SJCRH30 (cell line): ENCODE measurements at regions not wholly inside any gene's neighbourhood (a gene's known extent, or its start where the extent isn't known, plus 50 kb on each side); places are given as distances from the start of the nearest gene placed in this dataset.
"Not testable (repeated sequence)": the region's sequence is repeated elsewhere in the genome, so short reads cannot be mapped to it uniquely, and the experiment has no call there.

Experiments
- DNase-seq, 2 experiments: peaks; one replicate each; pipeline ENCODE4 v3.0.0-alpha.2; 2015 to 2020
- H3K27ac ChIP-seq: fragments of 250-450 bp; sonication (Bioruptor Pico); 2 replicates; pipeline ENCODE4 v1.5.1; 2020; ENCODE audit warnings: mild to moderate bottlenecking, moderate library complexity
- H3K27me3 ChIP-seq: fragments of 250-450 bp; sonication (Bioruptor Pico); 2 replicates; pipeline ENCODE4 v1.5.1; 2020; ENCODE audit warnings: mild to moderate bottlenecking, moderate library complexity
- H3K36me3 ChIP-seq: fragments of 250-450 bp; sonication (Bioruptor Pico); 2 replicates; pipeline ENCODE4 v1.5.1; 2020; ENCODE audit warnings: mild to moderate bottlenecking, moderate library complexity
- H3K4me1 ChIP-seq: fragments of 250-450 bp; sonication (Bioruptor Pico); 2 replicates; pipeline ENCODE4 v1.5.1; 2020; ENCODE audit warnings: mild to moderate bottlenecking, moderate library complexity
- H3K4me3 ChIP-seq: fragments of 250-450 bp; sonication (Bioruptor Pico); 2 replicates; pipeline ENCODE4 v1.5.1; 2020; ENCODE audit warnings: mild to moderate bottlenecking, moderate library complexity
- H3K9me3 ChIP-seq: fragments of 250-450 bp; sonication (Bioruptor Pico); replicated peaks from 2 replicates; pipeline ENCODE4 v1.5.1; 2020; ENCODE audit warnings: mild to moderate bottlenecking, moderate library complexity

DNA sequence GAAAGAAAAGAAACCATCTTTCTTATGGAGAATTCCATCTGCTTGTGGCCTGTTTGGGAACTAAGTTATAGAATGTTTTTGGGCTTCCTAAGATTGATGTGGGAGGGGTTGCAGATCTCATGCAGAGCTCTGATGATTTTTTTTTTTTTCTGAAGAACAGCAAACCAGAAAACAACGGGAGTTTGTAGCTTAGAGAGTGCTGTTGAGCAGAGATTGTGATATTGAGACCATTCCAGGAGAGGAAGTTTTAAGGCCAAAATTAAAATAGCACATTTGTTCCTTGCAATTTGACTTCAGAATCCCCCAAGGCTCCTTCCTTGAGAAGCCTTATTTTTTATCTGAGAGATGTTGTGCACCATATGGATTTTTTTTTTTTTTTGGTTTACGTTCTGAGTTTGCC, 159.5 kb upstream of the NRP1 start:
- H3K4me3 ChIP-seq: no peak overlapping the region
- no peak for DNase-seq
- no peak overlapping the region for H3K27ac ChIP-seq
- H3K9me3 ChIP-seq: no peaks in the 10 kb centered on the region; the same call in 1 of the 2 replicates
- no peaks in the 10 kb centered on the region for H3K27me3 ChIP-seq
- no peaks in the 10 kb centered on the region for H3K36me3 ChIP-seq
- H3K4me1 ChIP-seq: no peaks in the 10 kb centered on the region

DNA sequence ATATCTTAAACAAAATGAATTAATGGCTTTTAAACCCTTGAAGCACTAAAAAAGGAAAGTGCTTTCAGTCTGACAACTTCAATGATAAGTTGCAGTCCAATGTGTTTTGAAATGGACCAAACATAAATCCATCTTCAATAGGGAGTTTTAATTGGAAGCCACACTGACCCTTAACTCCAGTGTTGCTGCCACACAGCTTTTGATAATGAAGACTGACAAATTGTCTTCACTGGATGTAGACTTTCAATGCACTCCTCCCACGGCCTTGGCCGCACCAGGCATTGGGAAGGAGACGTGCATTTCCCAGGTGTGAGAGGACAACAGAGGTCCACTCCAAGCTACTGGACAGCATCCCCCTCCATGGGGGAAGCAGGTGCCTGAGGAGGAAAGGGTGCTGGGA, 159.0 kb upstream of the NRP1 start:
- no peak for DNase-seq
- no peaks in the 10 kb centered on the region for H3K27me3 ChIP-seq
- no peak overlapping the region for H3K27ac ChIP-seq
- H3K4me1 ChIP-seq: no peaks in the 10 kb centered on the region
- no peaks in the 10 kb centered on the region; the same call in 1 of the 2 replicates for H3K9me3 ChIP-seq
- H3K36me3 ChIP-seq: no peaks in the 10 kb centered on the region
- H3K4me3 ChIP-seq: no peak overlapping the region

DNA sequence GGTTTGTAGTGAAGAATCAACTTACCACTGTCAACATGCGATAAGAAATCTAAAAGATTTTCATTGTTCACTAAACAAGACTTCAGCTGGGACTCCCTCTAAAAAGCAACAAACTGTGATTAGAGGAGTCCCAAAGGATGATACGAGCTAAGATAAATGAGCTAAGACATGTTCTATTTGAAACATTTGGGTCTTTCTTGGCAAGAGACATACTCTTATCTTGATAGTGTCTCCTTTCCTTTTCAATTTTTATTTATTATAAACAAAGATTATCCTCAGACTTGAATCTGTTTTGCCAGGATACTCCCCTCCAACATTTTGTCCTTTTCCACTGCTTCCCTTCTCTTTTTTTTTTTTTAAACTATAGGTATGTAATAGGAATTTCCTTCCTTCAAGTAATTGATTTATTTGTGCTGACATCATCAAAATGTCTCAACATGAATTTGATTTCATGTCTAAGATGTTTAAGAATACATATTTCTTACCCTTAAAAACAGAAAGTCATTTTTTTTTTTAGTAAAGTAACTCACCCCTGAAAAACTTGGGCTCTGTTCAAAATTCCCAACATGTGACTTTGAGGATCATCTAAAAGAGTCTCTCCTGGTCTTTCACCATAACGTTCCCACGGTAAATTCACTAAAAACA, 158.4 kb upstream of the NRP1 start:
- no peaks in the 10 kb centered on the region for H3K36me3 ChIP-seq
- H3K27ac ChIP-seq: no peak overlapping the region
- no peak overlapping the region for H3K4me3 ChIP-seq
- DNase-seq: no peak
- H3K9me3 ChIP-seq: no peaks in the 10 kb centered on the region; the same call in 1 of the 2 replicates
- H3K4me1 ChIP-seq: no peaks in the 10 kb centered on the region
- H3K27me3 ChIP-seq: no peaks in the 10 kb centered on the region

DNA sequence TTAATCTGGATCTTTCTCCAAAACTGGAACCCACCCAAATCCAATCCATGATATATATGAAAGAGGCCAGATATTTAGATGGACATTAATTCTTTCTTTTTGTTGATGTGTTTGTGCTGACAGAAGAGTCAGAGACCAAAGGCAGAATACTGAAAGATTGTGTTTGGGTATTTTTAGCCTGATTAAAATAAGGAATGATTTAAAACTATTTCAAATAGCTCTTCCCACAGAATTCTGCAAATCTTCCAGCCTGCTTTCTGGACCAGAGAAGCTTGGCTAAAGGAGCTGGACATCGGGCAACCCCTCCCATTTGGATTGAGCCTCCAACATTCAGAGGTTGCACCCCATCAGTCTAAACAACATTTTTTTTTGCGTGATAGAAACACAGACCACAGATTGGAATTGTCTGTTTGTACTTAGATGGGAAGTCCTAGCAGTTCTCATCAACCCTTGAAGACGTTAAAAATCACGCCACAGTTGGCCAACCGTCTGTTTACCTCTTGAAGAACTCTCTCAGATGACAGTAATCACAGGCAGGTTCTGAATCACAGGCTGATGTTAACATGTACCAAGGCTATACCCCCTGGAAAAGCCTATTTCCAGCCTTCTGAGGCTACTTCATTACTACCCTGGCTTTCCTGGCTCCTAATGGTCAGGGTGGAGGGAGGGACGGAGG, 155.2 kb upstream of the NRP1 start:
- DNase-seq: no peak
- Histone ChIP-seq H3K27me3 (no peaks in the 10 kb centered on the region), H3K27ac (no peak overlapping the region)

DNA sequence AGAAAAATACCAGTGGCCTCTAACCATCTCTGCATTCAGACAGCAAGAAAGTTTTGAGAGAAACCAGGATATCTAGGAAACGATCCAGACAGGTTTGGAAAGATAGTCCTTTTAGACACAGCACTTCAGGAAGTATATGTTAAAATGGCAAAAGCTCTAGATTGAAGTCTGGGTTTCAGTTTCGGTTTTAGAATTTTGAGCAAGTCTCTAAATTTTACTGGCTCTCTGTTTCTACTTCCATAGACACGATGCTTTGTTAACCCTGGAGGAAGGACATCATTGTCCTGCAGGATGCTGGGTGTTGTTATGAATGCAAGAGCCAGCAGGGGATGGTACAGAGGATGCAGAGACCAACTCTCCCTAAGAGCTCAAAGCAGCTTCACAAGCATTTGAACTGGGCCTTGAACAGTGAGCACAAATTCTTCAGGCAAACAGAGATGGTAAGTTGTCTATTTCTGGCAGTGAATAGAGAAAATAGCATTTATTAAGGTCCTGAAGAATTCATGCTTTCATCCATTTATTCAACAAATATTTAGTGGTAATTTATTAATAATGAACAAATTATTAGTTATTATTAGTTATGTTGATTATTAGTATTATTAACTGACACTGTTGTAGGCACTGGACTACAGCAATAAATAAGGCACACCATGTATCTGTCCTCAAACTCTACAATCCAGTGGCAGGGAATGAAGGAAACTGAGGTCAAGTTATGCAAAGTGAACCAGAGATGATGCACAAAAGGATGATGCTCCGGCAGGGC, 152.7 kb upstream of the NRP1 start:
- no peak overlapping the region for H3K4me3 ChIP-seq

More for the DNA sequence above, 155.2 kb upstream of the NRP1 start:
- Histone ChIP-seq H3K4me3 (no peak overlapping the region), H3K9me3 (no peaks in the 10 kb centered on the region), H3K4me1 (no peaks in the 10 kb centered on the region), H3K36me3 (no peaks in the 10 kb centered on the region)

DNA sequence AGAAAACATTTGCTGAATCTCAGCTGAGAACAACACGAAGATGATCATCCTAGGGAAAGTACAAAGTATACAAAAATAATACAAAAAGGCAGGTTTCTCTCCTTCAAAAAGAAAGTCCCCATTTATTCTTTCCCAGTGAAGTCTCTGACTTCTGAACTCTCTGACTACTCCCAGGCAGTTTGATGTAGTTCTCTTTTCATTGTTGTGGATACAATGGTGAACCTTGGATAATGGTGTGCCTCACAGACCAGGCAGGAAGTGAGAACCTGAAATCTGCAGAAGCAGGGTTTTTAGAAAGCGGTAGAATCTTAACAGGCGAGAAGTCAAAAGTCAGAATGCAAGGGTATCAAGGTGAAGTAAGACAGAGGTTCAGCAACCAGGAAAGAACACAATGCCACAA, 150.8 kb upstream of the NRP1 start:
- Histone ChIP-seq H3K9me3 (no peaks in the 10 kb centered on the region), H3K36me3 (no peaks in the 10 kb centered on the region), H3K4me1 (no peaks in the 10 kb centered on the region), H3K27ac (no peak overlapping the region), H3K4me3 (no peak overlapping the region), H3K27me3 (no peaks in the 10 kb centered on the region)
- no peak for DNase-seq

More for the DNA sequence above, 152.7 kb upstream of the NRP1 start:
- DNase-seq: no peak
- H3K9me3 ChIP-seq: no peaks in the 10 kb centered on the region
- no peaks in the 10 kb centered on the region for H3K4me1 ChIP-seq
- H3K36me3 ChIP-seq: no peaks in the 10 kb centered on the region
- H3K27me3 ChIP-seq: no peaks in the 10 kb centered on the region
- no peak overlapping the region for H3K27ac ChIP-seq

DNA sequence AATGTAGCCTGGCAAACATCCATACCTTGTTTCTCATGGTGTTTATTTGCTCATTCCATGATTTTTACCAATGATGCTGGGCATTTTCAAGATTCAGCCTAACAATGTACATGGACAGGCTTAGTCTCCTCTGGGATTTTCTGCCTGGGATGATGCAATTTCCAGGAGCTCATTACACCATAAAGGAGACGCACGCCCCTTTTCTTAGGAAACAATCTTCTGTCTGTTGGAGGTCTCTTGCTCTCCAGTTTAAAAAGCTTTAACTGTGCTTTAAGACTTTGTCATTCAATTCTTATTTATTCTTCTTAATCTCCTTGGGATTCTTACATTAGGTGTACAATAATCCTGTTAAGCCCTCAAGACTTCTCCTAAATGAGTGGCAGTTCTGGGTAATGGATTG, 150.3 kb upstream of the NRP1 start:
- Histone ChIP-seq H3K4me1 (no peaks in the 10 kb centered on the region), H3K36me3 (no peaks in the 10 kb centered on the region), H3K27ac (no peak overlapping the region), H3K4me3 (no peak overlapping the region), H3K9me3 (no peaks in the 10 kb centered on the region), H3K27me3 (no peaks in the 10 kb centered on the region)
- DNase-seq: no peak

DNA sequence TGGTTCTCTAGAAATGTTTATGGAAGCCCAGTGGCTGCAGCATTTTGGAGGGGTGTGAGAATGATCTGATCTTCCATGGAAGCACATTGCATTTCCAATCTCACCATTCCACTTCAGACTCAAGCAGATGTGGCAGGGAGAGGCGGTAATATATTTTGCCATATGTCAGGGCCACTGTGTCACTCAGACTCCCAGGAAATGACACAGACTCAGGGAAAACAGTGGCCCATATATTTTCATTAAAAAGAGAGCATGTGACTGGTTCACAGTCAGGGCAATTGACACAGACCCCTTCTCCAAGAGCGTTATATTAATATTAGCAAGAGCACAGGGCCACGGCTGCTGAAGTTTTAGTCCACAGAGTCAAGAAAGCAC, 149.3 kb upstream of the NRP1 start:
- Histone ChIP-seq H3K9me3 (no peaks in the 10 kb centered on the region), H3K4me3 (no peak overlapping the region)
- no peak for DNase-seq

DNA sequence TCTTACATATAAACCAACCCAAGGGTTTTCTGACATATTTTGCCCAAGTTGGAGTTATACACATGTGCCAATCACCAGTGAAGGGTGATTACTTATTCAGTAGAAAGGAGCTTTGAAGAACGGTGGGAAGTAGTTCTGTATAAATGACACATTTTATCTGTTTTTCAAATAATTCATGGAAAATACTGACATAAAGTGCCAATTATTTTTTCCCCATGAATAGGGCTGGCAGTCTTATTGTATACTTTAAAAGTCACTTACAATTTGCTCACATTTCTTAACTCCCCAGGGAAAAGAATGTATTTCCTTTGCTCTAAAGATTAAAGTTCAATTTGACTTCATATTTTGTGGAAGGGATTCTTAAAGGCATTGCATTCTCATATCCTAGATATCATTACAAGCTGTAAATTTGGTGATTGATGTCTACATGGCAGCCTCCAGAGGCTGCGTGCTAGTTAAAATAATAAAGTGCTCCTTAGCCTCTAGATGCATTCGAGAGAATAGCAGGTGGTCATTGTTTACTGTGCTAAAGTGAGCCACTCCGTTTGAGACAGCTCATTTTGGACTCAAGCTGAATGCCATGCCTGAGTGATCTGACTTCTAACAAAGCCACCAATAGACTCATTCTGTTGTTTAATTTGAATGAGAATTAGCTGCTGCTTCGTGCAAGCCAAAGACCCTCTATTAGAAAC, 148.8 kb upstream of the NRP1 start:
- Histone ChIP-seq H3K36me3 (no peaks in the 10 kb centered on the region), H3K4me1 (no peaks in the 10 kb centered on the region), H3K27me3 (no peaks in the 10 kb centered on the region), H3K4me3 (no peak overlapping the region), H3K27ac (no peak overlapping the region), H3K9me3 (no peaks in the 10 kb centered on the region)
- DNase-seq: no peak

More for the DNA sequence above, 149.3 kb upstream of the NRP1 start:
- H3K36me3 ChIP-seq: no peaks in the 10 kb centered on the region
- no peak overlapping the region for H3K27ac ChIP-seq
- H3K4me1 ChIP-seq: no peaks in the 10 kb centered on the region
- no peaks in the 10 kb centered on the region for H3K27me3 ChIP-seq

DNA sequence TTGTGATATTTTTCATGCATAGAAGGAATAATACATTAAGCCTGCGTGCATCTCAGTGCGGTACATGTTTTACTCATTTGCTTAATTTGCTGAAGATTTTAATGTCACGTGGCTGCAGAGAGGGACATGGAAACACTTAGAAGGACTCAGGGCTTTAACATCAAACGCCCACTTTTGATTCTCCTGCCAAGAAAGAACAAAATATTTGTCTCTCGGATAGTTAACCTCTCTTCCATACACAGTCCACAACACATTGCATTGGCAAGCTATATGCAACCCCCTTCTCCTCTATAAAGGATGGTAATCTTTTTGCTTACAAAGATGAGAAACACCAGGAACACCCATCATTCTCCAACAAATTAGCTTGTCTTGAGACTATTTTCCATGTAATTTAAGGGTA, 148.0 kb upstream of the NRP1 start:
- H3K36me3 ChIP-seq: no peaks in the 10 kb centered on the region
- no peak overlapping the region for H3K27ac ChIP-seq
- H3K9me3 ChIP-seq: no peaks in the 10 kb centered on the region
- no peak for DNase-seq
- H3K4me3 ChIP-seq: no peak overlapping the region
- H3K4me1 ChIP-seq: no peaks in the 10 kb centered on the region
- no peaks in the 10 kb centered on the region for H3K27me3 ChIP-seq

DNA sequence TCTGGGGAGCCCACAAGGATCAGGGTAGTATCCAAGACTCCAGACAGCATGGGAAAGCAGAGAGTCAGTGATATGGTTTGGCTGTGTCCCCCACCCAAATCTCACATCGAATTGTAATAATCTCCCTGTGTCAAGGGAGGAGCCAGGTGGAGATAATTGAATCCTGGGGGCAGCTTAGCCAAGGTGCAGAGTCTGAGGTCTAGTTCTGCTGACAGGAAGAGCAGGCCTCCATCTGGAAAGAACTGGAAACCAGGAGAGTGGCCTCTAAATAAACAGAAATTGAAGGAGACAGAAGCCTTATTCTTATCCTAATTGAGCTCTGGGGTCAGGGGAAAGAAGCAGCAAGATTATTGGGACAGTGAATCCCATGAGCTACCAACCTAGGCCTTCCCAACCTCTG, 146.7 kb upstream of the NRP1 start:
- Histone ChIP-seq H3K27ac (no peak overlapping the region), H3K4me1 (no peaks in the 10 kb centered on the region), H3K27me3 (no peaks in the 10 kb centered on the region), H3K36me3 (no peaks in the 10 kb centered on the region), H3K4me3 (no peak overlapping the region), H3K9me3 (no peaks in the 10 kb centered on the region)
- DNase-seq: no peak

DNA sequence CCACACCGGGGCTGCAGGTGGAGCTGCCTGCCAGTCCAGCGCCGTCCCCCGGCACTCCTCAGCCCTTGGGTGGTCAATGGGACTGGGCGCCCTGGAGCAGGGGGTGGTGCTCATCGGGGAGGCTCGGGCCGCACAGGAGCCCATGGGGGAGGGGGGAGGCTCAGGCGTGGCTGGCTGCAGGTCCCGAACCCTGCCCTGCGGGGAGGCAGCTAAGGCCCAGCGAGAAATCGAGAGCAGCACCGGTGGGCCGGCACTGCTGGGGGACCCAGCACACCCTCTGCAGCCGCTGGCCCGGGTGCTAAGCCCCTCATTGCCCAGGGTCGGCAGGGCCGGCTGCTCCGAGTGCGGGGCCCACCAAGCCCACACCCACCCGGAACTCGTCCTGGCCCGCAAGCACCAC, 145.9 kb upstream of the NRP1 start:
- H3K4me3 ChIP-seq, H3K27ac ChIP-seq, DNase-seq, H3K4me1 ChIP-seq, H3K36me3 ChIP-seq, H3K27me3 ChIP-seq, H3K9me3 ChIP-seq: not testable (repeated sequence)

DNA sequence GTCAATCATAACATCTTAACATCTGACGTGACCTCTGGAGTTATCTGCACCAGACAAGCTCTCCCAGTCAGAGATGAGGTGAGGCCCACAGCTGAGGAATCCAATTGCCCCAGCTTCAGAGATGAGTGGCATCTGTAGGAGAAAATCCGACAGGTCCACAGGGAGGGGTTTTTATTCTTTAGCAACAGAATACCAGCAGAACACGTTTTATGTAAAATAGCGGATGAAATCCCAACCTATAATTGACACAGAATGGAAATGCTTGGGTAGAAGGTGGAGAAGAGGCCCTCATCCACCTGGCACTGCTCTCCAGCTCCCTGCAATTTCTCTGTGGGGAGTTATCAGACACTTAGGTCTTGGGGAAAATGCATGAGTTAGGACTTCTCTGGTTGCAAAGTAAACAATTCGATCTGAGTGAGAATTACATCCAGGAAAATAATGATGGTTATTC, 144.2 kb upstream of the NRP1 start:
- Histone ChIP-seq H3K9me3 (no peaks in the 10 kb centered on the region), H3K4me1 (no peaks in the 10 kb centered on the region), H3K36me3 (no peaks in the 10 kb centered on the region), H3K4me3 (no peak overlapping the region), H3K27ac (no peak overlapping the region), H3K27me3 (no peaks in the 10 kb centered on the region)
- no peak for DNase-seq

DNA sequence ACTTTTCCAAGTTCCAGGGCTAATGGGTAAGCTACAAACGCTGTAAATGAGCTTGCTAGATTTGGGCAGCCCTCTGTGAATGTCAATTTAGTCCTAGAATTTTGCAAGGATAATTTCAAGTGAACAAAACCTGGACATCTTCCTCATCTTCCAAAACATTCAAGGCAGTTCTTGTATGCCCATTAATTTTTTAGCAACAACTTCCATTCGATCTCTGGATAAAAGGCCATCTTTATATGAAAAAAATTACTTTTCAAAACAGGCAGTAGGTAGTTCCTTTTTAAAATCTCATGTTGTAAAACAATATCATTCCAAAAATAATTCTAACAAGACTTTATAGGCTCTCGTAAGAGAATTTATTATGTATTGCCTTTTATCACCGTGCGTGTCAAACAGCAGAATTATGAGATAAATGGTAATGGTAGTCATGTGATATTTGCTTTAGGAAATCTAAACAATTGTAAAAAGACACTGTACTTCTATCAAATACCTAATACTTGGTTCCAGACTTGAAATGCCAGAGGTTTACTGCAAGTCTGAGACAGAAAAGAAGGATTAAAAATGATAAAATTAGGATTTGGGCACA, 143.7 kb upstream of the NRP1 start:
- DNase-seq: no peak
- Histone ChIP-seq H3K27me3 (no peaks in the 10 kb centered on the region), H3K4me3 (no peak overlapping the region), H3K36me3 (no peaks in the 10 kb centered on the region), H3K9me3 (no peaks in the 10 kb centered on the region), H3K27ac (no peak overlapping the region), H3K4me1 (no peaks in the 10 kb centered on the region)
